Thoracic aorta (tissue), 2 donors: ENCODE measurements at regions not wholly inside any gene's neighbourhood (a gene's known extent, or its start where the extent isn't known, plus 50 kb on each side); places are given as distances from the start of the nearest gene placed in this dataset.
A peak's percentile ranks its signal among the peaks of the same experiment; 100 is the strongest.

Source experiments
- ATAC-seq: fragments of 150-250 bp; one replicate; pipeline ENCODE4 v1.8.0; 2017; ENCODE audit warnings: low read depth; ENCODE audit not compliant: insufficient number of reproducible peaks, low FRiP score
- DNase-seq: peaks from one replicate; pipeline ENCODE4 v3.0.0-alpha.2; 2020; ENCODE audit warnings: low spot score
- H3K27ac ChIP-seq, 2 donors: fragments of 200-600 bp; sonication (generic); 1 replicate in 1 of 2; 2 replicates in 1 of 2; pipeline ENCODE4 v1.5.1; 2016; ENCODE audit warnings: mild to moderate bottlenecking in 2 of 2, moderate library complexity in 2 of 2
- H3K27me3 ChIP-seq: fragments of 200-600 bp; sonication (generic); replicated peaks from 2 replicates; pipeline ENCODE4 v1.6.0; 2016; ENCODE audit warnings: mild to moderate bottlenecking; ENCODE audit not compliant: insufficient read depth
- H3K36me3 ChIP-seq: fragments of 200-600 bp; sonication (generic); one replicate; pipeline ENCODE4 v1.5.1; 2016
- H3K4me1 ChIP-seq, 2 donors: fragments of 200-600 bp; sonication (generic); 1 replicate in 1 of 2; 2 replicates in 1 of 2; pipeline versions ENCODE4 v1.5.1 to v1.6.0; 2016; ENCODE audit warnings: low read depth in 2 of 2, mild to moderate bottlenecking in 1 of 2; ENCODE audit not compliant: control insufficient read depth in 1 of 2
- H3K4me3 ChIP-seq: fragments of 200-600 bp; sonication (generic); 2 replicates; pipeline ENCODE4 v1.5.1; 2016; ENCODE audit warnings: mild to moderate bottlenecking
- H3K9me3 ChIP-seq: fragments of 200-600 bp; sonication (generic); 2 replicates; pipeline ENCODE4 v1.5.1; 2016
- CTCF ChIP-seq: fragments of 200-600 bp; sonication (generic); IDR thresholded peaks from one replicate; pipeline ENCODE4 v1.5.1; 2019; ENCODE audit warnings: antibody characterized with exemption

GRCh38 chr4:30939684-30940083 lies 219.5 kb downstream of the PCDH7 start:
- ATAC-seq (no peak), DNase-seq (no peak)
- Histone ChIP-seq H3K27me3 (no peaks in the 10 kb centered on the region), H3K27ac (no peak overlapping the region), H3K4me3 (no peak overlapping the region), H3K36me3 (no peaks in the 10 kb centered on the region), H3K4me1 (peaks cover 17 to 32% of the 10 kb centered on the region in 2 donors), H3K9me3 (no peaks in the 10 kb centered on the region)
- TF ChIP-seq CTCF = no peak

DNA sequence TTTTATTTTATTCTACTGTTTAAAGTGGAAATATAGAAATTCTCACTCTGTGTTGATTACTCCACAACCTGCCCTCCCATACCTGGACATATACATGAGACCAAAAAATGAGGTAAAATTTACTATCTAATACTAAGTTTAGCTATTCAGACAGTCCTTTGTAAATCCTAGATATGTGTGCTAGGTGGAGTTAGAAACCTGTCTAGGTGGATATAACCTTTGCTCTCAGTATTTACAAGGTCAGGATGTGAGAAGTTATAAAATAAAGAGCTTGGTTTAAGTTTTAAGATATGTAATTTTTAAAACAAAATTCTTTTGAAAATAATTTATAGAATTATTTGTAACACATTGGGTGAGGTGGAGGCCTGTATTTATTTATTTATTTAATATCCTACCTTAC lies 221.5 kb downstream of the PCDH7 start:
- Histone ChIP-seq H3K27ac (no peak overlapping the region), H3K4me1 (peaks cover 24 to 43% of the 10 kb centered on the region in 2 donors), H3K4me3 (no peak overlapping the region), H3K9me3 (no peaks in the 10 kb centered on the region), H3K27me3 (no peaks in the 10 kb centered on the region), H3K36me3 (no peaks in the 10 kb centered on the region)
- no peak for DNase-seq
- no peak for ATAC-seq
- TF ChIP-seq CTCF = no peak

DNA sequence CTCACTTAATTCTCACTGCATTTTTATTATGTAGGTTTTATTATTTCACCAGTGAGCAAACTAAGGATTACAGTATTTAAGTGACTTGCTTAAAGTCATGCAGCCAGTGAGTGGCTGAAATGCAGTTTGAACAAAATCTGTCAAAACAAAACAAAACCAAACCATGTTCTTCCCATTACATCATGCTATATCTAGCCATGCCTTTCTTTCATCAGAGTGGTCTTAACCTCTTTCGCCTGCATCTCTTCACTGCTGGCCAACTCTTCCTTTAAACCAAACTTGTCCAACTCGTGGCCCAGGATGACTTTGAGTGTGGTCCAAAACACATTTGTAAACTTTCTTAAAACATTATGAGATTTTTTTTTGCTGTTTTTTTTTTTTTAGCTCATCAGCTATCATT lies 223.2 kb downstream of the PCDH7 start:
- DNase-seq (no peak), ATAC-seq (no peak)
- Histone ChIP-seq H3K27me3 (no peaks in the 10 kb centered on the region), H3K27ac (peak overlapping the region in 1 of 2 donors; percentile 37), H3K9me3 (no peaks in the 10 kb centered on the region), H3K36me3 (no peaks in the 10 kb centered on the region), H3K4me3 (no peak overlapping the region), H3K4me1 (peaks cover 22 to 48% of the 10 kb centered on the region in 2 donors)
- TF ChIP-seq CTCF = no peak

GRCh38 chr4:30945586-30945985 lies 225.4 kb downstream of the PCDH7 start:
- ATAC-seq (no peak), DNase-seq (no peak)
- Histone ChIP-seq H3K27me3 (no peaks in the 10 kb centered on the region), H3K4me1 (peaks cover 15 to 46% of the 10 kb centered on the region in 2 donors), H3K9me3 (no peaks in the 10 kb centered on the region), H3K27ac (peak overlapping the region; percentile 59 to 70), H3K4me3 (peak overlapping the region; percentile 25), H3K36me3 (no peaks in the 10 kb centered on the region)
- TF ChIP-seq CTCF = no peak

DNA sequence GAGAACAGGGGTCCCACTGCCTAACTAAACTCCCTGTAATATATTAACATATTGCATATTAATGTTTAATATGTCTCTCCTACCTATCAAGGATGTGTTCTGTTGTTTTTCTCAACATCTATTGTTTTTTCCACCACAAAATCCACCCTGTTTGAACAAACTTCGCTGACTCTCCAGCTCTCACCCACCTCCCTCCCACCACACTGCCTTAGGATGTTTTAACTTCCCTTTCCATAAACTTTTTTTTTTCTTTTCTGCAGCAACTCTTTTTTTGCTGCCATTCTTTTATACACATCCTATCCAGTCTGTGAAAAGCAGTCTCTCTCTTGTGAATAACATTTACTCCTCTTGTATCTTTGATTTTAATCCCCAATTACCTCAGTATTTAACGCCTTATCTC lies 226.1 kb downstream of the PCDH7 start:
- H3K27ac ChIP-seq = peak overlapping the region; percentile 59 to 70
- peaks cover 15 to 46% of the 10 kb centered on the region in 2 donors for H3K4me1 ChIP-seq
- no peak for DNase-seq
- ATAC-seq = no peak
- H3K4me3 ChIP-seq = no peak overlapping the region
- H3K9me3 ChIP-seq = no peaks in the 10 kb centered on the region
- TF ChIP-seq CTCF = no peak
- H3K27me3 ChIP-seq = no peaks in the 10 kb centered on the region
- no peaks in the 10 kb centered on the region for H3K36me3 ChIP-seq
